ENCODE measurements at regions not wholly inside any gene's neighbourhood (a gene's known extent, or its start where the extent isn't known, plus 50 kb on each side); places are given as distances from the start of the nearest gene placed in this dataset.
"Not testable (repeated sequence)": the region's sequence is repeated elsewhere in the genome, so short reads cannot be mapped to it uniquely, and the experiment has no call there.

GRCh38 chr2:56021579-56021978 is 98.0 kb upstream of the EFEMP1 start:
- DNase-seq, result no peak

- no peak for DNase-seq
Measured at GRCh38 chr2:56025469-56026193, 102.0 kb upstream of the EFEMP1 start.

- no peak for DNase-seq
Measured at GRCh38 chr2:56026828-56027227, 103.2 kb upstream of the EFEMP1 start.

GRCh38 chr2:56030062-56030461 is 106.5 kb upstream of the EFEMP1 start:
- no peak for DNase-seq

DNA sequence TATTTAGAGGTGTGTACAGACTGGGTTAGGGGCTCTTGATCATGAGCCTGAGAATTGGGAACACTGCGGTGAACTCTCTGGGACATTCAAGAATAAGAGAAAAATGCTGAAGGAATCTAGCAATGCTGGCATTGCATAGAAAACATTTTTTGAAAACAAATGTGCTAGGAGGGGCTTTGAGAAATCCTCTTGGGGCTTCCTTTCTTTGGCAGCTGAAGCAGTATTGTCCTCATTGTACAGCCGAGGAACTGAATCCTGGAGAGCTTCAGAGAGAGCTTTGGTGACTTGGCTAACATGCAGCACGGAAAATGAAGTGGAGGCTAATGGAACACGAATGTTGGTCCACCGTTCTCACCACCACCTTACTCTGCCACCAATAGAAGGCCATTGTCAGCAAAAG is 107.3 kb upstream of the EFEMP1 start:
- no peak for DNase-seq

- no peak for DNase-seq
Measured at GRCh38 chr2:56034258-56034657, 110.7 kb upstream of the EFEMP1 start.

- peak; percentile 40 for DNase-seq
Measured at GRCh38 chr2:56040189-56040588, 116.6 kb upstream of the EFEMP1 start.

DNA sequence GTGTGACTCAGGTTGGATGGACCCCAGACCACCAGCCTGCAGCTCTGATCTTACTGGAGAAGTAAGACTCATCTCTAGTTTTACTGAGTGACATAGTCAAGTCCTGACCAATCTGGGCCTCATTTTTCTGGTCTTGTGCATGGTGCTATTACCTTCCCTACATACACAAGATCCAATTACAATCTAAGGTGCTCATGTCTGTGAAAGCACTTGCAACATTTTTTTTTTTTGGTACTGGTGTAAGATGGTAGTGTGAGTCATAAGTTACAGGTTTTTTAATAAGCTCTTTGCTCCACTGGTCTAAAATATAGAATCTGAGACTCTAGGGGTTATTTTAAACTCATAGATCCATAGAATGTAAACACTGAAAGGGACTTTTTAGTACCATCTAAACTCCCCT is 117.3 kb upstream of the EFEMP1 start:
- no peak for DNase-seq

- DNase-seq, result peak; percentile 37
Measured at GRCh38 chr2:56047136-56047535, 123.6 kb upstream of the EFEMP1 start.

GRCh38 chr2:56049233-56049845 is 125.8 kb upstream of the EFEMP1 start:
- no peak for DNase-seq

GRCh38 chr2:56053679-56054078 is 130.1 kb upstream of the EFEMP1 start:
- DNase-seq, result no peak

DNA sequence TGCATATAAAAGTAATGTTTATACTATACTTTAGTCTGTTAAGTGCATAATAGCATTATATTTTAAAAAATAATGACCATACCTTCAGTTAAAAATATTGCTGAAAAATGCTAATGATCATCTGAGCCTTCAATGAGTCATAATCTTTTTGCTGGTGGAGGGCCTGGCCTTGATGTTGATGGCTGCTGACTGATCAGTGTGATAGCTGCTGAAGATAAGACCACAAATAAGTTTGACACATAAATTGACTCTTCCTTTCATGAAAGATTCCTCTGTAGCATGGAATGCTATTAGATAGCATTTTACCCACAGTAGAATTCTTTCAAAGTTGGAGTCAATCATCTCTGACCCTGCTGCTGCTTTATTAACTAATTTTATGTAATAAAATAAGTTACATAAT is 128.4 kb upstream of the CCDC85A start:
- no peak for DNase-seq

- not testable (repeated sequence) for DNase-seq
Measured at GRCh38 chr2:56061327-56061726, 122.5 kb upstream of the CCDC85A start.

DNA sequence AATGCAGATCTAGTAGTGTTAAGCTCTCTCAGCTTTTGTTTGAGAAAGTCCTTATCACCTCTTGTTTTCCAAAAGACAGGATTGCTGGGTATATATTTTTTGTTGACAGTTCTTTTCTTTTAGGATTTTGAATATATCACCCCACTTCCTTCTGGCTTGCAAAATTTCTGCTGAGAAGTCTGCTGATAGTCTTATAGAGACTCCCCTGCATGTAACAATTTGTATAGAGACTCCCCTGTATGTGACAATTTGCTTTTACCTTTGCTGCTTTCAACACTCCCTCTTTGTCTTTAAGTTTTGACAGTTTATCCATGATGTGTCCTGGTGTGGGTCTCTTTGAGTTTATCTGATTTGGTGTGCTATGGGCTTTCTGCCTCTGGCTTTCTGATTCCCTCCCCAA is 115.0 kb upstream of the CCDC85A start:
- DNase-seq, result no peak

GRCh38 chr2:56077359-56077915 is 106.4 kb upstream of the CCDC85A start:
- no peak for DNase-seq

DNA sequence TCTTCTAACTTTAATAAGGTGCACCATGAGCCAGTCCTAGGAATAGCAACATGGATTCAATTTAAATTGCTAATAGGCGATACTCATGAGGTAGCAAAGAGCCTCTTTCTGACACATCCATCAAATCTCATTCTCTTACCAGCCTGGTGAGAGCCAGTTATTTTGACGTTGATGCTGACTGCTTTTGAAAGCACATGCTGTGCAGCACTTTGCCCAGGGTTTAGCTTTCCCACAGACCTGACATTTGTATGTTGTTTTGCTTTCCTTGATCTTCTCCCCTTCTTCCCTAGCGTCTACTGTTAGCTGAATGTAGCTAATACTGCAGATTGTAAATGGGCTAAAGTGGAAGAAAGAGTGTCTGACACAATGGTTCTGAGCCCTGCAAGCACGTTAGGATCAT is 101.1 kb upstream of the CCDC85A start:
- no peak for DNase-seq

DNA sequence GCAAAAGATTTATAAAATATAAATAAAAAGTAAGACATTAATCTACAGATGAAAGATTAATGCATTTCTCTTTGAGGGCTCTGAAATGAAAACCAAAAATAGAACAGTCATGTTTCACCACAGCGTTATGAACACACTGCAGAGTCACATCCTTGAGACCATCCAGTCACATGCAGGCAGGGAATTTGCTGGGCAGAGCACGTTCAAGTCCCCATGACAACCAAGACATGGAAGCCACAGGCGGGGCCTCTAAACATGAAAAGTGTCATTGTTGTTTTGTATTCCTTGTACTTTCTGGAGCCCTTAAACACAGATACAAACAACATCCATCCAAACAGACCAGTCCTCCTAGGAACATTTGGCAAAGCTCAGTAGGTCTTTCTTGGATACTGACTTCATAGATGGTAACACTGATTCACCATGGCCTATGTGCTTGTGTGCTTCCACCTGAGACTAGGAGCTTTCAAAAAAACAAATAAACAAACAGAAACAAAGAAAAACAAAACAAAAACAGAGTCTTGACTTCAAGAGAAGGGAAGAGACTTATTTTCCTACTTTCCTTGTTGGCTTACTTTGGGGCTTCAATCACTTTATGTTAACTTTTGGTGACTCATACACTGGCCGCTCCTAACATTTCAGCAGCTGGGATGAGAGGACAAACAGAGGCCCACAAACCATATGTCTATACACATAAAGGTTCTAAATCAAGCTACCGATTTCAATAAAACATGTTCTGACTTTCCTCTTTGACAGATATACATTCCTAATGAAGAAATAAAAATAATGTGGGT is 99.5 kb upstream of the CCDC85A start:
- DNase-seq, result no peak

GRCh38 chr2:56086336-56086735 is 97.5 kb upstream of the CCDC85A start:
- DNase-seq, result no peak

DNA sequence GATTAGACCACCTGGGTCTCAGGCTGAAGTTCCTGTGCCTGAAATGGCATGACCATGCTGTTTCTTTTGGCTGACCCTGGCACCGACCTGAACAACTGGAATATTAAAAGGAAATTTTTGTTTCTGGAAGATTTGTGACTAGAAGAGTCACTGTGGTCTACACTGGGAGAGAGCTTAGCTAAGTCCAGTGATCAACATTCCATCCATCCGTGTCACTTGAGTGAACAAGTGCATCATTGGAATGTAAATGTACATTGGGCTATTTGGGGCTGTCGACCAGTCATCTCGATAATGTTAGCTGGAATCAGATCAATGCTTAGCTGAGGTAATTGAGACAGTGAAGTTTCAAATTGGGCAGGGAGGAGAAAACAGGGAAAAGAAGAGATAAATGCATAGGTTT is 95.4 kb upstream of the CCDC85A start:
- DNase-seq, result no peak

GRCh38 chr2:56089931-56090330 is 93.9 kb upstream of the CCDC85A start:
- DNase-seq, result no peak

- no peak for DNase-seq
Measured at GRCh38 chr2:56099963-56100362, 83.8 kb upstream of the CCDC85A start.

DNA sequence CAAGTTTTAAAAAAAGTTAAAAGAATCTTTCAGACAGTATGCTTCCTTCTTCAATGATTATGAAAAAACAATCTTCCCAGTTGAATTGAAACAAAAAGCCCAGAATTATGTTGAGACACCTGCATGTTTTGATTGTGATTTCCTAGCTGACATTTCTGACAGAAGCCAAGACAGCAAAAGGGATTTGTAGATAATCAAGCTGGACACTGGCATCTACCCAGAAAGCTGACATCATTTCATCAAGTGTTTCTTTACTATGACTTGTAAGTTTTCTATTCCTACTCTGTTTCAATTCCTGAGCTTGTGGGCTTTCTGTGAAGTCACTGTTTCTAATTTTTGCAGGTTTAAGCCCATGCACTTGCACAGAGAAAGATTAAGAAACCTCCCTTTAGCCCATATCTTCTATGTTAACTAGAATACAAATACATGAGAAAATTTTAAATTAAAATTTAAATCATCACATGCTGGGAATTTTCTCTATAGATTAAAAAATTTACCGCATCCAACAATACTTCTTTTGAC is 82.9 kb upstream of the CCDC85A start:
- DNase-seq, result no peak

- no peak for DNase-seq
Measured at GRCh38 chr2:56102098-56102497, 81.7 kb upstream of the CCDC85A start.

DNA sequence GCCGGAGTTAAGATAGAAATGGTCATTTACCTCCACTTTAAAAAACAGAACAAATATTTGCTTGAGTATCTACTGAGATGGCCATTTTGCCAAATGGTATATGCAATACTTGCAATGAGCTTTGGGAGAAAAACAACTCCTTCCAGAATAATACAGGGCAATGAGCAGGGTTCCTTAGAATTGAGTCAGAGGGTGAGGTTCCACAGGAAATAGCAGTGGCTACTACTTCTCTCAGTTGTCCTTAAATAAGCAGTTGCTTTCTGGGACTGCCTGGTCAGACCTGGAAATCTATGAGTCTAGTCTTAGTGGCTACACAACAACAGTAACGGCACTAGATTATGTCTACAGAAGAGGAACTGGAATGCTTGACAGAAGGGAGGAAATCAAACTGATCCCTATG is 80.9 kb upstream of the CCDC85A start:
- no peak for DNase-seq
